Activated naive CD8-positive, alpha-beta T cell treated with anti-CD3 and anti-CD28 coated beads, Interleukin-2, amount 50 U/mL, for 24 hours (primary cell): ENCODE measurements at regions not wholly inside any gene's neighbourhood (a gene's known extent, or its start where the extent isn't known, plus 50 kb on each side); places are given as distances from the start of the nearest gene placed in this dataset.

Experiments
- ATAC-seq: fragments of 150-1000 bp; cut with Tn5 transposase; one replicate; pipeline ENCODE4 v1.10.0; 2021
- DNase-seq: peaks from one replicate; pipeline ENCODE4 v3.0.0; 2021
- H3K27ac Mint-ChIP-seq: one replicate; pipeline ENCODE4 v1.8.0; 2021; ENCODE audit warnings: mild to moderate bottlenecking, mixed read lengths
- H3K27me3 Mint-ChIP-seq: one replicate; pipeline ENCODE4 v1.8.0; 2021; ENCODE audit warnings: mixed read lengths
- H3K36me3 Mint-ChIP-seq: one replicate; pipeline ENCODE4 v1.8.0; 2021; ENCODE audit warnings: low read depth, mixed read lengths
- H3K4me1 Mint-ChIP-seq: one replicate; pipeline ENCODE4 v1.8.0; 2021; ENCODE audit warnings: mixed read lengths
- H3K4me3 Mint-ChIP-seq: one replicate; pipeline ENCODE4 v1.8.0; 2021; ENCODE audit warnings: mild to moderate bottlenecking, moderate library complexity, mixed read lengths
- H3K9me3 Mint-ChIP-seq: one replicate; pipeline ENCODE4 v1.8.0; 2021; ENCODE audit warnings: mixed read lengths

GRCh38 chr1:68551459-68551858 lies 54.6 kb upstream of the DEPDC1 start:
- no peak overlapping the region for H3K4me3 Mint-ChIP-seq
- ATAC-seq (no peak), DNase-seq (no peak)
- no peaks in the 10 kb centered on the region for H3K27me3 Mint-ChIP-seq
- no peak overlapping the region for H3K27ac Mint-ChIP-seq
- H3K4me1 Mint-ChIP-seq, result no peaks in the 10 kb centered on the region
- no peaks in the 10 kb centered on the region for H3K36me3 Mint-ChIP-seq
- peaks cover 11% of the 10 kb centered on the region for H3K9me3 Mint-ChIP-seq

- no peaks in the 10 kb centered on the region for H3K27me3 Mint-ChIP-seq
- H3K4me3 Mint-ChIP-seq, result no peak overlapping the region
- peaks cover 17% of the 10 kb centered on the region for H3K9me3 Mint-ChIP-seq
- ATAC-seq (no peak), DNase-seq (no peak)
- no peaks in the 10 kb centered on the region for H3K4me1 Mint-ChIP-seq
- H3K36me3 Mint-ChIP-seq, result no peaks in the 10 kb centered on the region
- no peak overlapping the region for H3K27ac Mint-ChIP-seq
Observed at GRCh38 chr1:68558321-68559026, 61.6 kb upstream of the DEPDC1 start.

GRCh38 chr1:68565923-68566322 lies 69.0 kb upstream of the DEPDC1 start:
- H3K27ac Mint-ChIP-seq, result no peak overlapping the region
- H3K4me1 Mint-ChIP-seq, result no peaks in the 10 kb centered on the region
- H3K36me3 Mint-ChIP-seq, result no peaks in the 10 kb centered on the region
- no peak overlapping the region for H3K4me3 Mint-ChIP-seq
- ATAC-seq (no peak), DNase-seq (no peak)
- no peaks in the 10 kb centered on the region for H3K9me3 Mint-ChIP-seq
- H3K27me3 Mint-ChIP-seq, result no peaks in the 10 kb centered on the region

- Mint-ChIP-seq H3K4me3 (no peak overlapping the region), H3K27ac (no peak overlapping the region), H3K9me3 (peaks cover 3% of the 10 kb centered on the region), H3K4me1 (no peaks in the 10 kb centered on the region), H3K36me3 (no peaks in the 10 kb centered on the region), H3K27me3 (peaks cover 2% of the 10 kb centered on the region)
- DNase-seq (no peak), ATAC-seq (no peak)
Observed at GRCh38 chr1:68570871-68571270, 74.0 kb upstream of the DEPDC1 start.

GRCh38 chr1:68571454-68572235 lies 74.8 kb upstream of the DEPDC1 start:
- DNase-seq, result no peak
- ATAC-seq, result no peak
- no peaks in the 10 kb centered on the region for H3K4me1 Mint-ChIP-seq
- H3K9me3 Mint-ChIP-seq, result peaks cover 3% of the 10 kb centered on the region
- H3K36me3 Mint-ChIP-seq, result no peaks in the 10 kb centered on the region
- peaks cover 2% of the 10 kb centered on the region for H3K27me3 Mint-ChIP-seq
- H3K4me3 Mint-ChIP-seq, result no peak overlapping the region
- H3K27ac Mint-ChIP-seq, result no peak overlapping the region

- H3K36me3 Mint-ChIP-seq, result no peaks in the 10 kb centered on the region
- peaks cover 5% of the 10 kb centered on the region for H3K9me3 Mint-ChIP-seq
- DNase-seq, result no peak
- ATAC-seq, result no peak
- H3K27me3 Mint-ChIP-seq, result no peaks in the 10 kb centered on the region
- H3K27ac Mint-ChIP-seq, result no peak overlapping the region
- no peak overlapping the region for H3K4me3 Mint-ChIP-seq
- no peaks in the 10 kb centered on the region for H3K4me1 Mint-ChIP-seq
Observed at GRCh38 chr1:68585351-68585750, 88.5 kb upstream of the DEPDC1 start.

GRCh38 chr1:68586766-68587165 lies 89.9 kb upstream of the DEPDC1 start:
- no peak for ATAC-seq
- DNase-seq, result no peak
- no peak overlapping the region for H3K4me3 Mint-ChIP-seq
- H3K36me3 Mint-ChIP-seq, result no peaks in the 10 kb centered on the region
- H3K9me3 Mint-ChIP-seq, result peaks cover 5% of the 10 kb centered on the region
- no peaks in the 10 kb centered on the region for H3K27me3 Mint-ChIP-seq
- no peak overlapping the region for H3K27ac Mint-ChIP-seq
- H3K4me1 Mint-ChIP-seq, result no peaks in the 10 kb centered on the region

GRCh38 chr1:68588304-68588703 lies 91.4 kb upstream of the DEPDC1 start:
- ATAC-seq (no peak), DNase-seq (no peak)
- Mint-ChIP-seq H3K36me3 (no peaks in the 10 kb centered on the region), H3K27me3 (no peaks in the 10 kb centered on the region), H3K27ac (no peak overlapping the region), H3K4me3 (no peak overlapping the region), H3K9me3 (peaks cover 5% of the 10 kb centered on the region), H3K4me1 (no peaks in the 10 kb centered on the region)

- no peaks in the 10 kb centered on the region for H3K36me3 Mint-ChIP-seq
- H3K27me3 Mint-ChIP-seq, result no peaks in the 10 kb centered on the region
- H3K4me1 Mint-ChIP-seq, result no peaks in the 10 kb centered on the region
- H3K27ac Mint-ChIP-seq, result no peak overlapping the region
- DNase-seq (no peak), ATAC-seq (no peak)
- no peak overlapping the region for H3K4me3 Mint-ChIP-seq
- no peaks in the 10 kb centered on the region for H3K9me3 Mint-ChIP-seq
Observed at GRCh38 chr1:68590473-68590872, 93.6 kb upstream of the DEPDC1 start.

- H3K9me3 Mint-ChIP-seq, result peaks cover 8% of the 10 kb centered on the region
- no peak overlapping the region for H3K4me3 Mint-ChIP-seq
- H3K27me3 Mint-ChIP-seq, result no peaks in the 10 kb centered on the region
- no peak for DNase-seq
- no peak overlapping the region for H3K27ac Mint-ChIP-seq
- no peaks in the 10 kb centered on the region for H3K36me3 Mint-ChIP-seq
- no peaks in the 10 kb centered on the region for H3K4me1 Mint-ChIP-seq
- ATAC-seq, result no peak
Observed at GRCh38 chr1:68594851-68595250, 98.0 kb upstream of the DEPDC1 start.

- no peaks in the 10 kb centered on the region for H3K27me3 Mint-ChIP-seq
- H3K4me1 Mint-ChIP-seq, result no peaks in the 10 kb centered on the region
- DNase-seq, result no peak
- H3K4me3 Mint-ChIP-seq, result no peak overlapping the region
- peaks cover 8% of the 10 kb centered on the region for H3K9me3 Mint-ChIP-seq
- H3K36me3 Mint-ChIP-seq, result no peaks in the 10 kb centered on the region
- H3K27ac Mint-ChIP-seq, result no peak overlapping the region
- no peak for ATAC-seq
Observed at GRCh38 chr1:68600049-68600661, 103.3 kb upstream of the DEPDC1 start.

- DNase-seq (no peak), ATAC-seq (no peak)
- Mint-ChIP-seq H3K4me1 (no peaks in the 10 kb centered on the region), H3K27ac (no peak overlapping the region), H3K36me3 (no peaks in the 10 kb centered on the region), H3K9me3 (peaks cover 11% of the 10 kb centered on the region), H3K4me3 (no peak overlapping the region), H3K27me3 (no peaks in the 10 kb centered on the region)
Observed at GRCh38 chr1:68608289-68608688, 111.4 kb upstream of the DEPDC1 start.

GRCh38 chr1:68615312-68615711 lies 118.4 kb upstream of the DEPDC1 start:
- no peak for ATAC-seq
- Mint-ChIP-seq H3K36me3 (no peaks in the 10 kb centered on the region), H3K4me1 (no peaks in the 10 kb centered on the region), H3K4me3 (no peak overlapping the region), H3K27me3 (no peaks in the 10 kb centered on the region), H3K27ac (no peak overlapping the region), H3K9me3 (peaks cover 16% of the 10 kb centered on the region)
- DNase-seq, result no peak

GRCh38 chr1:68617942-68618341 lies 121.1 kb upstream of the DEPDC1 start:
- DNase-seq (no peak), ATAC-seq (no peak)
- Mint-ChIP-seq H3K9me3 (peaks cover 23% of the 10 kb centered on the region), H3K4me1 (no peaks in the 10 kb centered on the region), H3K36me3 (no peaks in the 10 kb centered on the region), H3K4me3 (no peak overlapping the region), H3K27me3 (no peaks in the 10 kb centered on the region), H3K27ac (no peak overlapping the region)

- no peak for ATAC-seq
- H3K27me3 Mint-ChIP-seq, result no peaks in the 10 kb centered on the region
- H3K27ac Mint-ChIP-seq, result no peak overlapping the region
- peaks cover 16% of the 10 kb centered on the region for H3K9me3 Mint-ChIP-seq
- no peaks in the 10 kb centered on the region for H3K36me3 Mint-ChIP-seq
- DNase-seq, result no peak
- H3K4me1 Mint-ChIP-seq, result no peaks in the 10 kb centered on the region
- no peak overlapping the region for H3K4me3 Mint-ChIP-seq
Observed at GRCh38 chr1:68620571-68620970, 123.7 kb upstream of the DEPDC1 start.
